K562 (cell line): ENCODE measurements at regions not wholly inside any gene's neighbourhood (a gene's known extent, or its start where the extent isn't known, plus 50 kb on each side); places are given as distances from the start of the nearest gene placed in this dataset.

ENCODE experiments used
- ATAC-seq: fragments of 200-7000 bp; cut with Tn5 transposase; 3 replicates; pipeline ENCODE4 v1.9.1; 2020; ENCODE audit warnings: moderate library complexity
- BruUV-seq: library from RNA; stranded (reverse); fragments of 400-500 nt; replicated peaks from 2 replicates; lab custom pipeline; 2021; lab: Mats Ljungman, UMichigan
- CTCF ChIA-PET: fragments of 300-600 bp; formaldehyde crosslinking; extraction: SDS; loops from one replicate; lab custom pipeline; 2021; ENCODE audit warnings: low intra/inter-chr PET ratio; lab: Yijun Ruan, JAX
- POLR2A ChIA-PET: fragments of 300-600, 350-650 bp; sonication (Branson Sonifier 250); formaldehyde crosslinking; extraction: SDS; loops from one replicate; lab custom pipeline; 2021; ENCODE audit warnings: antibody characterized with exemption, inconsistent platforms; lab: Yijun Ruan, JAX
- DNase-seq, 4 experiments: peaks; one replicate each; pipeline versions ENCODE4 v3.0.0 to v3.0.0-alpha.2; 2011 to 2018; ENCODE audit warnings: low spot score in 3 of 4, mixed read lengths in 3 of 4; ENCODE audit errors: extremely low read depth in 1 of 4
- FAIRE-seq: peaks from 2 replicates; lab custom pipeline; 2011; peaks lifted over from hg19 to GRCh38; lab: Jason Lieb, UNC
- H2AFZ ChIP-seq: 2 replicates; pipeline ENCODE4 v1.6.0; 2011; ENCODE audit warnings: low read depth, low read length, control low read depth, inconsistent platforms
- H3K27ac ChIP-seq: fragments of 200-600 bp; 3 replicates; pipeline ENCODE4 v1.8.0; 2011; ENCODE audit warnings: low read depth, mild to moderate bottlenecking, control low read depth, inconsistent platforms, low read length, moderate library complexity, mixed read lengths; ENCODE audit errors: extremely low read depth
- H3K27me3 ChIP-seq, 2 experiments: fragments of 300-600 bp in 1 of 2; 2 replicates in 1 of 2; 3 replicates in 1 of 2; pipeline versions ENCODE4 v1.6.0 to v1.8.0; 2011; ENCODE audit warnings: inconsistent platforms in 2 of 2, low read length in 2 of 2, mild to moderate bottlenecking in 1 of 2, mixed read lengths in 1 of 2, moderate library complexity in 1 of 2; ENCODE audit not compliant: control insufficient read depth in 2 of 2, insufficient read depth in 2 of 2
- H3K36me3 ChIP-seq: fragments of 300-600 bp; 3 replicates; pipeline ENCODE4 v1.8.0; 2011; ENCODE audit warnings: mild to moderate bottlenecking, low read length, inconsistent platforms; ENCODE audit not compliant: control insufficient read depth, insufficient read depth
- H3K4me1 ChIP-seq, 2 experiments: fragments of 200-600 bp in 1 of 2; replicated peaks in 1 of 2; 2 replicates in 1 of 2; 3 replicates in 1 of 2; pipeline versions ENCODE4 v1.5.1 to v1.8.0; 2011; ENCODE audit warnings: inconsistent platforms in 2 of 2, low read length in 2 of 2, mild to moderate bottlenecking in 1 of 2, mixed read lengths in 1 of 2, moderate library complexity in 1 of 2; ENCODE audit not compliant: control insufficient read depth in 2 of 2, insufficient read depth in 2 of 2
- H3K4me2 ChIP-seq: 2 replicates; pipeline ENCODE4 v1.6.1; 2011; ENCODE audit warnings: low read length, control low read depth, inconsistent platforms, mixed read lengths; ENCODE audit not compliant: insufficient read depth
- H3K4me3 ChIP-seq: fragments of 200-600 bp; sonication (generic), shearing (Covaris generic); 2 replicates; pipeline ENCODE4 v1.5.1; 2016; ENCODE audit warnings: control low read depth, inconsistent platforms
- H3K79me2 ChIP-seq: fragments of 200-600 bp; 3 replicates; pipeline ENCODE4 v1.8.0; 2011; ENCODE audit warnings: low read length, inconsistent platforms; ENCODE audit not compliant: control insufficient read depth, insufficient read depth
- H3K9ac ChIP-seq, 2 experiments: 2 replicates each; pipeline versions ENCODE4 v1.6.0 to v1.6.1; 2011; ENCODE audit warnings: low read depth in 2 of 2, low read length in 2 of 2, control low read depth in 1 of 2, inconsistent platforms in 1 of 2, mild to moderate bottlenecking in 1 of 2, mixed read lengths in 1 of 2; ENCODE audit not compliant: insufficient read depth in 1 of 2
- H3K9me1 ChIP-seq: one replicate; pipeline ENCODE4 v1.6.0; 2011; ENCODE audit warnings: inconsistent platforms, mild to moderate bottlenecking, low read length, moderate library complexity; ENCODE audit not compliant: control insufficient read depth, insufficient read depth
- H3K9me3 ChIP-seq: replicated peaks from 2 replicates; pipeline ENCODE4 v1.5.1; 2011; ENCODE audit warnings: low read depth, low read length, inconsistent platforms; ENCODE audit not compliant: control insufficient read depth, insufficient read depth
- H4K20me1 ChIP-seq: replicated peaks from 2 replicates; pipeline ENCODE4 v1.6.1; 2011; ENCODE audit warnings: low read length, inconsistent platforms, mixed read lengths; ENCODE audit not compliant: control insufficient read depth, insufficient read depth
- ATF2 ChIP-seq: sonication (generic); formaldehyde crosslinking; IDR thresholded peaks from 2 replicates; pipeline ENCODE4 v1.8.1; 2022; ENCODE audit warnings: missing genetic modification reagents
- CBFA2T3 ChIP-seq: fragments of 450-650 bp; IDR thresholded peaks from 2 replicates; pipeline ENCODE4 v1.6.1; 2017
- CBX2 ChIP-seq: fragments of 200-600 bp; sonication (generic); IDR thresholded peaks from one replicate; pipeline ENCODE4 v1.6.1; 2012; ENCODE audit warnings: mild to moderate bottlenecking, low read length, inconsistent platforms; ENCODE audit not compliant: insufficient read depth, poor library complexity, severe bottlenecking
- KAT7 ChIP-seq: sonication (generic); formaldehyde crosslinking; IDR thresholded peaks from 2 replicates; pipeline ENCODE4 v1.8.0; 2022; ENCODE audit warnings: missing genetic modification reagents, mild to moderate bottlenecking, borderline replicate concordance
- KDM1A ChIP-seq, 2 experiments: fragments of 450-650 bp; IDR thresholded peaks; 2 replicates each; pipeline ENCODE4 v1.6.1; 2016; ENCODE audit warnings: mild to moderate bottlenecking in 2 of 2
- L3MBTL2 ChIP-seq: fragments of 450-650 bp; IDR thresholded peaks from 2 replicates; pipeline ENCODE4 v1.6.1; 2016; ENCODE audit warnings: mild to moderate bottlenecking, moderate library complexity
- MTA2 ChIP-seq: fragments of 450-650 bp; IDR thresholded peaks from 2 replicates; pipeline ENCODE4 v1.6.1; 2016; ENCODE audit warnings: low read depth
- NFIC ChIP-seq: fragments of 450-650 bp; IDR thresholded peaks from 2 replicates; pipeline ENCODE4 v1.6.1; 2017; ENCODE audit warnings: mild to moderate bottlenecking, inconsistent platforms
- RCOR1 ChIP-seq, 2 experiments: IDR thresholded peaks; 2 replicates each; pipeline ENCODE4 v1.6.1; 2012; ENCODE audit warnings: low read depth in 2 of 2, low read length in 2 of 2, borderline replicate concordance in 1 of 2, improper control_type of control experiment in 1 of 2
- TAL1 ChIP-seq: fragments of 450-650 bp; IDR thresholded peaks from 2 replicates; pipeline ENCODE4 v1.6.1; 2016; ENCODE audit warnings: mild to moderate bottlenecking
- ZKSCAN1 ChIP-seq: fragments of 150-350 bp; IDR thresholded peaks from 2 replicates; pipeline ENCODE4 v1.6.1; 2016; ENCODE audit warnings: low read depth, low read length
- WGBS: fragments of 100-300 bp; shearing (Covaris generic); methylation state at CpG from one replicate; pipeline ENCODE4 v1.1.6; 2016; ENCODE audit warnings: low coverage, mixed read lengths; ENCODE audit not compliant: insufficient coverage; ENCODE audit errors: missing lambda C conversion rate; 5-methylcytosine and 5-hydroxymethylcytosine counted together
- in situ Hi-C: fragments of 300-500 bp; cut with MboI; formaldehyde crosslinking; loops from 4 replicates; pipeline ENCODE4 v1.15.0; 2018; ENCODE audit warnings: inconsistent platforms, mixed read lengths
- intact Hi-C: fragments of 100-400 bp; cut with micrococcal nuclease; formaldehyde crosslinking; loops from 2 replicates; pipeline ENCODE4 v1.14.2; 2022

GRCh38 chr5:67813877-67814539 is 401.5 kb upstream of the PIK3R1 start:
- no peaks in the 10 kb centered on the region for H3K27me3 ChIP-seq
- H3K9me1 ChIP-seq = no peaks in the 10 kb centered on the region
- intact Hi-C loops (no loop called here), in situ Hi-C loops (no loop called here)
- WGBS = 2% methylated on average over 6 of the region's 6 CpGs
- peak overlapping the region; percentile 49 for H3K27ac ChIP-seq
- peak overlapping the region; percentile 64; the same call in 1 of the 2 replicates for H2AFZ ChIP-seq
- no peaks in the 10 kb centered on the region for H3K9me3 ChIP-seq
- DNase-seq (peak in 2 of 4 experiments; percentile 30 to 31), ATAC-seq (peak; percentile 24; the same call in 2 of the 3 replicates), FAIRE-seq (peak; percentile 67)
- H3K4me1 ChIP-seq = peaks cover 0 to 10% of the 10 kb centered on the region in 2 experiments; a peak in 2 of 5 replicates
- no peaks in the 10 kb centered on the region for H4K20me1 ChIP-seq
- peaks cover 24% of the 10 kb centered on the region; the same call in 2 of the 3 replicates for H3K79me2 ChIP-seq
- no TSS peak for BruUV-seq
- H3K4me3 ChIP-seq = no peak overlapping the region
- H3K9ac ChIP-seq = peak overlapping the region in 1 of 2 experiments; percentile 32; a peak in 1 of 4 replicates
- CTCF ChIA-PET = no interaction called here
- POLR2A ChIA-PET = no interaction called here
- peak overlapping the region; percentile 45 for H3K4me2 ChIP-seq
- no peaks in the 10 kb centered on the region for H3K36me3 ChIP-seq
- TF ChIP-seq TAL1 (peak; percentile 78), RCOR1 (IDR thresholded peaks at IDR 0.05; ENCODE audit: borderline replicate concordance in 1 of 2, low read depth in 2 of 2, low read length in 2 of 2) (peak in 1 of 2 experiments; percentile 25; a peak in 1 of 4 replicates), L3MBTL2 (0 out of 2 replicates have a peak, but pooled peaks have one; percentile 18), NFIC (no peak; the same call in 1 of the 2 replicates), ATF2 (no peak), KAT7 (CRISPR knock-in tag) (no peak), ZKSCAN1 (no peak), CBFA2T3 (peak; percentile 77), KDM1A (IDR thresholded peaks at IDR 0.05) (0 out of 4 replicates have a peak, but pooled peaks of 1 of the 2 experiments have one; percentile 11), MTA2 (0 out of 2 replicates have a peak, but pooled peaks have one; percentile 6), CBX2 (no peak)
